B cell (primary cell): ENCODE measurements at regions not wholly inside any gene's neighbourhood (a gene's known extent, or its start where the extent isn't known, plus 50 kb on each side); places are given as distances from the start of the nearest gene placed in this dataset.

Experiments
- EZH2 ChIP-seq: IDR thresholded peaks from 2 replicates; pipeline ENCODE4 v1.6.1; 2012; ENCODE audit warnings: borderline replicate concordance, low read depth, mild to moderate bottlenecking, moderate library complexity, low read length; ENCODE audit not compliant: insufficient read depth, poor library complexity, severe bottlenecking
- TF ChIP-seq, protein P1 (sequence below): fragments of 200-600 bp; IDR thresholded peaks from one replicate; pipeline ENCODE4 v1.8.0; 2022; ENCODE audit warnings: antibody characterized with exemption, mild to moderate bottlenecking

DNA sequence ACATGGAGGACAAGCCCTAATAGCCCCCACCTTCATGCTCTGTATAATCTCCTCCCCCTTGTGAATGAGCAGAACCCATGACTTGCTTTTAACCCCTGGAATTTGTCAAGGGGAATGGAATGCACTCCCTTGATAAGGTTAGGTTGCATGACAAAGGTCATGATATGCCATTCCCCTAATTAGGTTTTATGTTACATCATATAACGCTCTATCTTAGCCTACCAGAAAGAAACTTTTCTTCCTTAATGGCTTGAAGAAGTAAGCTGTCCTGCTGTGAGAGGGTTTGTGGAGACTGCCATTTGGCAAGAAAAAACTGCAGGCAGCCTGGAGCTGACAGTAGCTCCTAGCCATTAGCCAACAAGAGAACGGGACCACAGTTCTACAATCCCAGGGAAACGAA is 399.8 kb upstream of the MAD2L1 start:
- TF ChIP-seq, protein P1, sequence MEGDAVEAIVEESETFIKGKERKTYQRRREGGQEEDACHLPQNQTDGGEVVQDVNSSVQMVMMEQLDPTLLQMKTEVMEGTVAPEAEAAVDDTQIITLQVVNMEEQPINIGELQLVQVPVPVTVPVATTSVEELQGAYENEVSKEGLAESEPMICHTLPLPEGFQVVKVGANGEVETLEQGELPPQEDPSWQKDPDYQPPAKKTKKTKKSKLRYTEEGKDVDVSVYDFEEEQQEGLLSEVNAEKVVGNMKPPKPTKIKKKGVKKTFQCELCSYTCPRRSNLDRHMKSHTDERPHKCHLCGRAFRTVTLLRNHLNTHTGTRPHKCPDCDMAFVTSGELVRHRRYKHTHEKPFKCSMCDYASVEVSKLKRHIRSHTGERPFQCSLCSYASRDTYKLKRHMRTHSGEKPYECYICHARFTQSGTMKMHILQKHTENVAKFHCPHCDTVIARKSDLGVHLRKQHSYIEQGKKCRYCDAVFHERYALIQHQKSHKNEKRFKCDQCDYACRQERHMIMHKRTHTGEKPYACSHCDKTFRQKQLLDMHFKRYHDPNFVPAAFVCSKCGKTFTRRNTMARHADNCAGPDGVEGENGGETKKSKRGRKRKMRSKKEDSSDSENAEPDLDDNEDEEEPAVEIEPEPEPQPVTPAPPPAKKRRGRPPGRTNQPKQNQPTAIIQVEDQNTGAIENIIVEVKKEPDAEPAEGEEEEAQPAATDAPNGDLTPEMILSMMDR, result no peak
- TF ChIP-seq EZH2, result no peak
